HEK293T (cell line): ENCODE measurements at regions not wholly inside any gene's neighbourhood (a gene's known extent, or its start where the extent isn't known, plus 50 kb on each side); places are given as distances from the start of the nearest gene placed in this dataset.
"Not testable (repeated sequence)": the region's sequence is repeated elsewhere in the genome, so short reads cannot be mapped to it uniquely, and the experiment has no call there.

ENCODE experiments used
- CTCF ChIA-PET: fragments of 350-600 bp; formaldehyde crosslinking; extraction: SDS; loops from one replicate; lab custom pipeline; 2021; ENCODE audit warnings: antibody characterized with exemption, inconsistent platforms; lab: Yijun Ruan, JAX
- POLR2A ChIA-PET: fragments of 350-600 bp; formaldehyde crosslinking; extraction: SDS; loops from one replicate; lab custom pipeline; 2020; ENCODE audit warnings: antibody characterized with exemption, inconsistent platforms; lab: Yijun Ruan, JAX
- DNase-seq: peaks from one replicate; pipeline ENCODE4 v3.0.0; 2012; ENCODE audit warnings: mixed read lengths; ENCODE audit errors: extremely low spot score
- ARNT ChIP-seq: fragments of 450-650 bp; IDR thresholded peaks from 2 replicates; pipeline ENCODE4 v1.6.1; 2017; ENCODE audit warnings: mild to moderate bottlenecking
- BHLHE40 ChIP-seq: fragments of 450-650 bp; IDR thresholded peaks from 2 replicates; pipeline ENCODE4 v1.6.1; 2016; ENCODE audit warnings: mild to moderate bottlenecking, moderate library complexity, borderline replicate concordance
- CTBP1 ChIP-seq: fragments of 450-650 bp; IDR thresholded peaks from 2 replicates; pipeline ENCODE4 v1.6.1; 2016; ENCODE audit warnings: borderline replicate concordance
- ELF4 ChIP-seq: fragments of 450-650 bp; IDR thresholded peaks from 2 replicates; pipeline ENCODE4 v1.6.1; 2017; ENCODE audit warnings: antibody characterized with exemption
- FOXA1 ChIP-seq: fragments of 450-650 bp; IDR thresholded peaks from 2 replicates; pipeline ENCODE4 v1.6.1; 2016; ENCODE audit warnings: mild to moderate bottlenecking
- FOXK2 ChIP-seq: fragments of 450-650 bp; IDR thresholded peaks from 2 replicates; pipeline ENCODE4 v1.6.1; 2016; ENCODE audit warnings: mild to moderate bottlenecking
- FOXM1 ChIP-seq: fragments of 450-650 bp; IDR thresholded peaks from 2 replicates; pipeline ENCODE4 v1.6.1; 2017; ENCODE audit warnings: mild to moderate bottlenecking, borderline replicate concordance
- HDGF ChIP-seq: fragments of 450-650 bp; IDR thresholded peaks from 2 replicates; pipeline ENCODE4 v1.6.1; 2017; ENCODE audit warnings: antibody characterized with exemption, borderline replicate concordance
- L3MBTL2 ChIP-seq: fragments of 450-650 bp; conservative IDR thresholded peaks from 2 replicates; pipeline ENCODE4 v1.6.1; 2016; ENCODE audit warnings: mild to moderate bottlenecking
- LEF1 ChIP-seq: fragments of 450-650 bp; IDR thresholded peaks from 2 replicates; pipeline ENCODE4 v1.6.1; 2017; ENCODE audit warnings: mild to moderate bottlenecking, borderline replicate concordance
- NFRKB ChIP-seq: fragments of 450-650 bp; IDR thresholded peaks from 2 replicates; pipeline ENCODE4 v1.6.1; 2016; ENCODE audit warnings: mild to moderate bottlenecking, moderate library complexity
- PKNOX1 ChIP-seq: fragments of 450-650 bp; IDR thresholded peaks from 2 replicates; pipeline ENCODE4 v1.6.1; 2016
- SP1 ChIP-seq: fragments of 450-650 bp; IDR thresholded peaks from 2 replicates; pipeline ENCODE4 v1.6.1; 2017
- SUZ12 ChIP-seq: fragments of 450-650 bp; IDR thresholded peaks from 2 replicates; pipeline ENCODE4 v1.6.1; 2016; ENCODE audit warnings: mild to moderate bottlenecking
- TARDBP ChIP-seq: fragments of 450-650 bp; IDR thresholded peaks from 2 replicates; pipeline ENCODE4 v1.6.1; 2016
- ZNF384 ChIP-seq: fragments of 450-650 bp; IDR thresholded peaks from 2 replicates; pipeline ENCODE4 v1.6.1; 2016

- TF ChIP-seq FOXK2 (no peak), FOXM1 (no peak), TARDBP (no peak), BHLHE40 (no peak), CTBP1 (no peak), FOXA1 (no peak), PKNOX1 (no peak), SUZ12 (no peak)
- DNase-seq = no peak
- CTCF ChIA-PET = no interaction called here
- POLR2A ChIA-PET = no interaction called here
Measured at GRCh38 chrX:65900850-65901844, 138.7 kb downstream of the VSIG4 start.

- TF ChIP-seq CTBP1 = no peak
- no peak for TF ChIP-seq NFRKB
- TF ChIP-seq SP1 = no peak
- TF ChIP-seq ELF4 = no peak
- TF ChIP-seq LEF1 = no peak
- no peak for TF ChIP-seq FOXK2
- TF ChIP-seq ARNT = no peak
- TF ChIP-seq PKNOX1 = no peak
- no peak for TF ChIP-seq SUZ12
- ChIA-PET CTCF (interaction anchor here (0.6 kb wide), 1 partner anchor 10 kb away, joined by 4 read pairs; no protein-coding TSS in a partner anchor), POLR2A (no interaction called here)
Measured at GRCh38 chrX:65894133-65894532, 145.7 kb downstream of the VSIG4 start.

GRCh38 chrX:65891817-65892216 is 148.1 kb downstream of the VSIG4 start:
- POLR2A ChIA-PET, CTCF ChIA-PET, DNase-seq: not testable (repeated sequence)

More at GRCh38 chrX:65894133-65894532, 145.7 kb downstream of the VSIG4 start:
- DNase-seq = no peak

GRCh38 chrX:65888150-65888549 is 151.7 kb downstream of the VSIG4 start:
- DNase-seq, CTCF ChIA-PET, POLR2A ChIA-PET: not testable (repeated sequence)

- TF ChIP-seq HDGF = no peak
- no peak for TF ChIP-seq SUZ12
- DNase-seq = no peak
- CTCF ChIA-PET = interaction anchor here (0.6 kb wide), 1 partner anchor 11 kb away, joined by 4 read pairs; no protein-coding TSS in a partner anchor
- POLR2A ChIA-PET = no interaction called here
Measured at GRCh38 chrX:65883556-65883955, 156.3 kb downstream of the VSIG4 start.

- CTCF ChIA-PET = no interaction called here
- TF ChIP-seq NFRKB (no peak), FOXA1 (no peak), ELF4 (no peak), CTBP1 (no peak), BHLHE40 (no peak), TARDBP (no peak), L3MBTL2 (no peak), LEF1 (no peak), FOXM1 (no peak), SUZ12 (no peak)
- DNase-seq = no peak
- POLR2A ChIA-PET = no interaction called here
Measured at GRCh38 chrX:65879977-65880799, 159.7 kb downstream of the VSIG4 start.

- POLR2A ChIA-PET = no interaction called here
- no peak for TF ChIP-seq ARNT
- TF ChIP-seq SUZ12 = no peak
- TF ChIP-seq FOXA1 = no peak
- TF ChIP-seq PKNOX1 = no peak
- TF ChIP-seq SP1 = no peak
- TF ChIP-seq FOXM1 = no peak
- TF ChIP-seq HDGF = no peak
- TF ChIP-seq BHLHE40 = no peak
- no peak for TF ChIP-seq TARDBP
- no peak for TF ChIP-seq L3MBTL2
- TF ChIP-seq NFRKB = no peak
- TF ChIP-seq LEF1 = no peak
- no peak for TF ChIP-seq FOXK2
- TF ChIP-seq ZNF384 = no peak
- no peak for TF ChIP-seq ELF4
- no peak for TF ChIP-seq CTBP1
- CTCF ChIA-PET = no interaction called here
Measured at GRCh38 chrX:65878456-65878855, 161.4 kb downstream of the VSIG4 start.

More at GRCh38 chrX:65878456-65878855, 161.4 kb downstream of the VSIG4 start:
- DNase-seq = no peak
